ENCODE measurements at regions not wholly inside any gene's neighbourhood (a gene's known extent, or its start where the extent isn't known, plus 50 kb on each side); places are given as distances from the start of the nearest gene placed in this dataset.
"Not testable (repeated sequence)": the region's sequence is repeated elsewhere in the genome, so short reads cannot be mapped to it uniquely, and the experiment has no call there.

DNA sequence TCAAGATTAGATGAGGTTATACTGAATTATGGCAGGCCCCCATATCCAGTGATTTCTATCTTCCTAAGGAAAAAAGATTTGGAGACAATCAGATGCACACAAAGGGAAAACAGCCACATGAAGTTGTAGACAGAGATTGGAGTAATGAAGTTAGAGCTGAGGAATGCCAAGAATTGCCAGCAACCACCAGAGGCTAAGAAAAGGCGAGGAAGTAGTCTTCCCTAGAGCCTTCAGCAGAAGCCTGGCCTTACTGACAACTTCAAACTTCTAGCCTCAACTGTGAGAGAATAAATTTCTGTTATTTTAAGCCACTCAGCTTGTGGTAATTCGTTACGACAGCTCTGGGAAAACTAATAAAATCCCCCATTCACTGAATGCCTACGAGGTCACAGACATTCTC is 473.9 kb downstream of the COL12A1 start:
- Histone ChIP-seq H3K27me3 (ENCODE audit: control insufficient read depth in 3 of 3, insufficient read depth in 3 of 3, low read length in 3 of 3) (no peaks in the 10 kb centered on the region), H3K4me1 (ENCODE audit: control insufficient read depth in 3 of 3, insufficient read depth in 2 of 3, low read depth in 1 of 3, low read length in 2 of 3) (no peaks in the 10 kb centered on the region), H3K4me3 (ENCODE audit: low read depth in 1 of 3, low read length in 3 of 3) (no peak overlapping the region), H3K36me3 (ENCODE audit: control insufficient read depth in 3 of 3, insufficient read depth in 2 of 3, low read depth in 1 of 3, low read length in 3 of 3) (no peaks in the 10 kb centered on the region), H3K9me3 (ENCODE audit: control insufficient read depth in 2 of 2, insufficient read depth in 1 of 2, low read depth in 1 of 2, low read length in 1 of 2) (peaks cover 0 to under 1% of the 10 kb centered on the region in 2 donors), H3K27ac (ENCODE audit: low read depth in 1 of 3, low read length in 2 of 3) (no peak overlapping the region)
- DNase-seq (no peak), FAIRE-seq (no peak)
- WGBS, 3 donors = 50 to 68% (median 66%) methylated on average over 4 of the region's 4 CpGs

- FAIRE-seq (no peak), DNase-seq (no peak)
- no peaks in the 10 kb centered on the region for H3K4me1 ChIP-seq (ENCODE audit: control insufficient read depth in 3 of 3, insufficient read depth in 2 of 3, low read depth in 1 of 3, low read length in 2 of 3)
- no peak overlapping the region for H3K27ac ChIP-seq (ENCODE audit: low read depth in 1 of 3, low read length in 2 of 3)
- no peak overlapping the region for H3K4me3 ChIP-seq (ENCODE audit: low read depth in 1 of 3, low read length in 3 of 3)
- WGBS, 3 donors = 31 to 35% (median 31%) methylated on average over 2 of the region's 2 CpGs
- H3K36me3 ChIP-seq (ENCODE audit: control insufficient read depth in 3 of 3, insufficient read depth in 2 of 3, low read depth in 1 of 3, low read length in 3 of 3) = no peaks in the 10 kb centered on the region
- H3K9me3 ChIP-seq (ENCODE audit: control insufficient read depth in 2 of 2, insufficient read depth in 1 of 2, low read depth in 1 of 2, low read length in 1 of 2) = no peaks in the 10 kb centered on the region
- no peaks in the 10 kb centered on the region for H3K27me3 ChIP-seq (ENCODE audit: control insufficient read depth in 3 of 3, insufficient read depth in 3 of 3, low read length in 3 of 3)
Observed at GRCh38 chr6:74731204-74731603, 474.6 kb downstream of the COL12A1 start.

GRCh38 chr6:74720923-74721322 is 484.9 kb downstream of the COL12A1 start:
- Histone ChIP-seq H3K4me3 (ENCODE audit: low read depth in 1 of 3, low read length in 3 of 3) (no peak overlapping the region), H3K4me1 (ENCODE audit: control insufficient read depth in 3 of 3, insufficient read depth in 2 of 3, low read depth in 1 of 3, low read length in 2 of 3) (no peaks in the 10 kb centered on the region), H3K27me3 (ENCODE audit: control insufficient read depth in 3 of 3, insufficient read depth in 3 of 3, low read length in 3 of 3) (no peaks in the 10 kb centered on the region), H3K36me3 (ENCODE audit: control insufficient read depth in 3 of 3, insufficient read depth in 2 of 3, low read depth in 1 of 3, low read length in 3 of 3) (no peaks in the 10 kb centered on the region), H3K27ac (ENCODE audit: low read depth in 1 of 3, low read length in 2 of 3) (no peak overlapping the region), H3K9me3 (ENCODE audit: control insufficient read depth in 2 of 2, insufficient read depth in 1 of 2, low read depth in 1 of 2, low read length in 1 of 2) (no peaks in the 10 kb centered on the region)
- DNase-seq = no peak
- 92 to 97% (median 94%) methylated on average over 1 of the region's 1 CpG for WGBS, 3 donors
- FAIRE-seq = no peak

GRCh38 chr6:74717591-74717990 is 488.3 kb downstream of the COL12A1 start:
- H3K27me3 ChIP-seq (ENCODE audit: control insufficient read depth in 3 of 3, insufficient read depth in 3 of 3, low read length in 3 of 3) = no peaks in the 10 kb centered on the region
- no peaks in the 10 kb centered on the region for H3K4me1 ChIP-seq (ENCODE audit: control insufficient read depth in 3 of 3, insufficient read depth in 2 of 3, low read depth in 1 of 3, low read length in 2 of 3)
- no peak for FAIRE-seq
- no peaks in the 10 kb centered on the region for H3K36me3 ChIP-seq (ENCODE audit: control insufficient read depth in 3 of 3, insufficient read depth in 2 of 3, low read depth in 1 of 3, low read length in 3 of 3)
- H3K4me3 ChIP-seq (ENCODE audit: low read depth in 1 of 3, low read length in 3 of 3) = no peak overlapping the region
- H3K27ac ChIP-seq (ENCODE audit: low read depth in 1 of 3, low read length in 2 of 3) = no peak overlapping the region
- DNase-seq = no peak
- H3K9me3 ChIP-seq (ENCODE audit: control insufficient read depth in 2 of 2, insufficient read depth in 1 of 2, low read depth in 1 of 2, low read length in 1 of 2) = no peaks in the 10 kb centered on the region

DNA sequence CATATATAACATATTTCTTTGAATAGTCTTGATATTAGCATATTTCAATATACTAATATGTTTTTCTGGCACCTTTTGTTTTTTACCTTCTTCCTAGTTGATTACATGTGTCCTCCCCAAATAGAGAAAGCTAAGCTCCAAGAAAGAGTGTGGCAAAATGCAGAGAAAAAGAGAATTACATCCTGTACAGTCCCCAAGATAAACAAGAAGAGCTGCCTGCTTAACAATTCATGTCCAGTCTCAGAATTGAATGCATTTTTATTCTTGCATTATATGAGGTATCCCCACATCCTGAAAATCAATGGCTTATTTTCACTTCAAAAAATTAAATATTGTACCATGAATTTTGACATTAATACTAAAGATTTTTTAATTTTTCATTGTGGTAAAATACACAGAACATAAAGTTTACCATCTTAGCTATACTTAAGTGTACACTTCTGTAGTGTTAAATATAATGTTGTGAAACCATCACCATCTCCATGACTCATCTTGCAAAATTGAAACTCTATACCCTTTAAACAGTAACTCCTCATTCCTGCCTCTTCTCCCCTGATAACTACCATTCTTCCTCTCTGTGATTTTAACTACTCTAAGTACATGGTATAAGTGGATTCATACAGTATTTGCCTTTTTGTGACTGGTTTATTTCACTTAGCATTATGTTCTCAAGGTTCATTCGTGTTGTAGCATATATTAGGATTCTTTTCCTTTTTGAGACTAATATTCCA is 490.3 kb downstream of the COL12A1 start:
- H3K9me3 ChIP-seq (ENCODE audit: control insufficient read depth in 2 of 2, insufficient read depth in 1 of 2, low read depth in 1 of 2, low read length in 1 of 2) = no peaks in the 10 kb centered on the region
- no peaks in the 10 kb centered on the region for H3K4me1 ChIP-seq (ENCODE audit: control insufficient read depth in 3 of 3, insufficient read depth in 2 of 3, low read depth in 1 of 3, low read length in 2 of 3)
- H3K36me3 ChIP-seq (ENCODE audit: control insufficient read depth in 3 of 3, insufficient read depth in 2 of 3, low read depth in 1 of 3, low read length in 3 of 3) = no peaks in the 10 kb centered on the region
- H3K27ac ChIP-seq (ENCODE audit: low read depth in 1 of 3, low read length in 2 of 3) = no peak overlapping the region
- H3K4me3 ChIP-seq (ENCODE audit: low read depth in 1 of 3, low read length in 3 of 3) = no peak overlapping the region
- FAIRE-seq (no peak), DNase-seq (no peak)
- H3K27me3 ChIP-seq (ENCODE audit: control insufficient read depth in 3 of 3, insufficient read depth in 3 of 3, low read length in 3 of 3) = no peaks in the 10 kb centered on the region
- 41 to 64% (median 56%) methylated on average over 1 of the region's 1 CpG for WGBS, 3 donors

DNA sequence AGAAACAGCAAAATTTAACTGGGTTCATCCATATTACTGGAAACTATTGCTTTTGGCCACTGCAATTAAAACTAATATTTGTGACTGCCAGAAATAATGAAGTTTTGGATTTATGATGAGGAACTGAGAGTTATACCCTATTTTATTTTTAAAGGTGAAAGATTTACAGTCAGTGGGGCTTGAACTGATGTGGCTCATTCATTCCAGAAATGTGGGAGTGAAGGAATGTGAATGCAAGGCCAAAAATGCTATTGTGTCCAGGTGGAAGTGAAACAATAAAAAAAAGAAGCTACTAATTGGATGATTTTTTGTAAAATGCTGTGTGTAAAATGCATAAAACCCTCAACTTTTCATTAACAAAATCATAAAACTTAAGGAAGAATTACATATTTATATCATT is 491.9 kb downstream of the COL12A1 start:
- Histone ChIP-seq H3K27me3 (ENCODE audit: control insufficient read depth in 3 of 3, insufficient read depth in 3 of 3, low read length in 3 of 3) (no peaks in the 10 kb centered on the region), H3K9me3 (ENCODE audit: control insufficient read depth in 2 of 2, insufficient read depth in 1 of 2, low read depth in 1 of 2, low read length in 1 of 2) (no peaks in the 10 kb centered on the region), H3K27ac (ENCODE audit: low read depth in 1 of 3, low read length in 2 of 3) (no peak overlapping the region), H3K4me3 (ENCODE audit: low read depth in 1 of 3, low read length in 3 of 3) (no peak overlapping the region), H3K36me3 (ENCODE audit: control insufficient read depth in 3 of 3, insufficient read depth in 2 of 3, low read depth in 1 of 3, low read length in 3 of 3) (no peaks in the 10 kb centered on the region), H3K4me1 (ENCODE audit: control insufficient read depth in 3 of 3, insufficient read depth in 2 of 3, low read depth in 1 of 3, low read length in 2 of 3) (no peaks in the 10 kb centered on the region)
- no peak for DNase-seq
- FAIRE-seq = no peak

DNA sequence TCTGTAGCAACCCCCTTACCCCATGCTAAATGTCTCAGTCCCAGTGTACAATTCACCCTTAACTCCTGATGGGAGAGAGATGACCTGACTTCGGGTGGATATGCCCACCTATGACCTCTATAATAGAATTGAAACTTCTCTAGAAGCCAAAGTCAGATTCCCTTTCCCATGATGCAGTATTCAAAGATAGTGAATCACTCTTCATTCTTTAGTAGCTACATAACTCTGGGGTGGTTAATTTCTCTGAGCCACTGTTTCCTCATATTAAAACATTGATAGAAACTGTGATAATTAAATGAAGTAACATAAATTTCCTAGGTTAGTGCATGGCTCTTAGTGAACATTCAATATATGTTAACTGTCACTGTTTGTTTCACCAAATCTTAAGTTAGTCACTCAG is 500.4 kb downstream of the COL12A1 start:
- no peaks in the 10 kb centered on the region for H3K27me3 ChIP-seq (ENCODE audit: control insufficient read depth in 3 of 3, insufficient read depth in 3 of 3, low read length in 3 of 3)
- FAIRE-seq = no peak
- H3K4me3 ChIP-seq (ENCODE audit: low read depth in 1 of 3, low read length in 3 of 3) = no peak overlapping the region
- no peak overlapping the region for H3K27ac ChIP-seq (ENCODE audit: low read depth in 1 of 3, low read length in 2 of 3)
- 41 to 50% (median 42%) methylated on average over 1 of the region's 1 CpG for WGBS, 3 donors
- no peaks in the 10 kb centered on the region for H3K36me3 ChIP-seq (ENCODE audit: control insufficient read depth in 3 of 3, insufficient read depth in 2 of 3, low read depth in 1 of 3, low read length in 3 of 3)
- no peaks in the 10 kb centered on the region for H3K9me3 ChIP-seq (ENCODE audit: control insufficient read depth in 2 of 2, insufficient read depth in 1 of 2, low read depth in 1 of 2, low read length in 1 of 2)
- no peaks in the 10 kb centered on the region for H3K4me1 ChIP-seq (ENCODE audit: control insufficient read depth in 3 of 3, insufficient read depth in 2 of 3, low read depth in 1 of 3, low read length in 2 of 3)
- DNase-seq = no peak

DNA sequence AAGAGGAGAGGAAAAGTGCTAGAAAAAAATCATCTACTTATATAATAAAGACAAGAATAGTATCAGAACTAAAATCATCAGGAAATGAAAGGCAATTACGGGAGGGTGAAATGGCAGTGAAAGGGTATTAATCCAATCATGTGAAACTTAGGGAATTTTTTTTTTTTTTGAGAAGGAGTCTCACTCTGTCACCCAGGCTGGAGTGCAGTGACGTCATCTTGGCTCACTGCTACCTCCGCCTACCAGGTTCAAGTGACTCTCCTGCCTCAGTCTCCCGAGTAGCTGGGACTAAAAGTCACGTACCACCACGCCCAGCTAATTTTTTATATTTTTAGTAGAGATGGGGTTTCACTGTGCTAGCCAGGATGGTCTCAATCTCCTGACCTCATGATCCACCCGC is 501.3 kb downstream of the COL12A1 start:
- 78 to 87% (median 84%) methylated on average over 7 of the region's 7 CpGs for whole genome bisulfite sequencing, 3 donors
- H3K4me1 ChIP-seq (ENCODE audit: control insufficient read depth in 3 of 3, insufficient read depth in 2 of 3, low read depth in 1 of 3, low read length in 2 of 3); H3K9me3 ChIP-seq (ENCODE audit: control insufficient read depth in 2 of 2, insufficient read depth in 1 of 2, low read depth in 1 of 2, low read length in 1 of 2); FAIRE-seq; H3K4me3 ChIP-seq (ENCODE audit: low read depth in 1 of 3, low read length in 3 of 3); DNase-seq; H3K36me3 ChIP-seq (ENCODE audit: control insufficient read depth in 3 of 3, insufficient read depth in 2 of 3, low read depth in 1 of 3, low read length in 3 of 3); H3K27ac ChIP-seq (ENCODE audit: low read depth in 1 of 3, low read length in 2 of 3); H3K27me3 ChIP-seq (ENCODE audit: control insufficient read depth in 3 of 3, insufficient read depth in 3 of 3, low read length in 3 of 3): not testable (repeated sequence)

DNA sequence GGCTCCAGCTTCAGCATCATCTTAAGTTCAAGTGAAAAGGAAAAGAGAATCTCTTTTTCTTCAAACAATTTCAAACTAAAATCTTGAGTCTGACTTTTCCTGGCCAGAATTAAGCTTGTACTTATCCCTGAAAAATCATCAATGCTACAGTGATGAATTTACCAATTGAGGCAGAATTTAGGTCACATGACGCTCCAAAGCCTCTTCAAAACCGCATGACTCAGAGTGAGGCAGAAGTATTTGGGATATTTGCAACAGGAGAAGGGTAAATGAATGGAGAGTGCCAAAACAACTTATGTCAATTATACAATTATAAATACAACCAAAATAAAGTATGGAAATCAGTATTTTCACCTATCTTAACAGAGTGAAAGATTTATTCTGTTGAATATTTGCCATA is 515.5 kb downstream of the COL12A1 start:
- no peak for FAIRE-seq
- no peak overlapping the region for H3K4me3 ChIP-seq (ENCODE audit: low read depth in 1 of 3, low read length in 3 of 3)

More for the DNA sequence above, 515.5 kb downstream of the COL12A1 start:
- 80 to 85% (median 83%) methylated on average over 2 of the region's 2 CpGs for WGBS, 3 donors
- no peak overlapping the region for H3K27ac ChIP-seq (ENCODE audit: low read depth in 1 of 3, low read length in 2 of 3)
- no peaks in the 10 kb centered on the region for H3K4me1 ChIP-seq (ENCODE audit: control insufficient read depth in 3 of 3, insufficient read depth in 2 of 3, low read depth in 1 of 3, low read length in 2 of 3)
- H3K36me3 ChIP-seq (ENCODE audit: control insufficient read depth in 3 of 3, insufficient read depth in 2 of 3, low read depth in 1 of 3, low read length in 3 of 3) = no peaks in the 10 kb centered on the region
- H3K9me3 ChIP-seq (ENCODE audit: control insufficient read depth in 2 of 2, insufficient read depth in 1 of 2, low read depth in 1 of 2, low read length in 1 of 2) = no peaks in the 10 kb centered on the region
- H3K27me3 ChIP-seq (ENCODE audit: control insufficient read depth in 3 of 3, insufficient read depth in 3 of 3, low read length in 3 of 3) = no peaks in the 10 kb centered on the region
- DNase-seq = no peak

Measured in small intestine (tissue), 7 donors.